Keratinocyte (primary cell): ENCODE measurements at regions not wholly inside any gene's neighbourhood (a gene's known extent, or its start where the extent isn't known, plus 50 kb on each side); places are given as distances from the start of the nearest gene placed in this dataset.
A peak's percentile ranks its signal among the peaks of the same experiment; 100 is the strongest.

Experiments
- DNase-seq: peaks from one replicate; pipeline ENCODE4 v3.0.0-alpha.2; 2011; ENCODE audit warnings: low read depth, missing footprints, low spot score
- FAIRE-seq: peaks from 2 replicates; lab custom pipeline; 2011; peaks lifted over from hg19 to GRCh38; lab: Jason Lieb, UNC
- H2AFZ ChIP-seq: 2 replicates; pipeline ENCODE4 v1.6.0; 2012; ENCODE audit warnings: low read length, control low read depth, inconsistent platforms; ENCODE audit not compliant: control insufficient read depth
- H3K27ac ChIP-seq: 2 replicates; pipeline ENCODE4 v1.5.1; 2011; ENCODE audit warnings: low read length; ENCODE audit not compliant: control insufficient read depth, insufficient read depth
- H3K27me3 ChIP-seq: 3 replicates; pipeline ENCODE4 v1.6.0; 2011; ENCODE audit warnings: low read length; ENCODE audit not compliant: control insufficient read depth, insufficient read depth; ENCODE audit errors: extremely low read depth
- H3K36me3 ChIP-seq, 2 experiments: 2 replicates in 1 of 2; 3 replicates in 1 of 2; pipeline ENCODE4 v1.5.1; 2011; ENCODE audit warnings: low read length in 2 of 2, mild to moderate bottlenecking in 1 of 2; ENCODE audit not compliant: control insufficient read depth in 2 of 2, insufficient read depth in 2 of 2; ENCODE audit errors: extremely low read depth in 1 of 2
- H3K4me1 ChIP-seq: 3 replicates; pipeline ENCODE4 v1.5.1; 2011; ENCODE audit warnings: low read length; ENCODE audit not compliant: control insufficient read depth, insufficient read depth; ENCODE audit errors: extremely low read depth
- H3K4me2 ChIP-seq: 3 replicates; pipeline ENCODE4 v1.6.0; 2011; ENCODE audit warnings: low read depth, low read length; ENCODE audit not compliant: control insufficient read depth, insufficient read depth; ENCODE audit errors: extremely low read depth
- H3K4me3 ChIP-seq, 3 experiments: fragments of 200-600 bp in 1 of 3; sonication (generic) in 1 of 3; 2 replicates in 2 of 3; 3 replicates in 1 of 3; pipeline ENCODE4 v1.5.1; 2011 to 2016; ENCODE audit warnings: low read length in 3 of 3, mild to moderate bottlenecking in 3 of 3, control low read depth in 2 of 3, inconsistent platforms in 1 of 3, low read depth in 1 of 3, mixed read lengths in 1 of 3, mixed run types in 1 of 3, moderate library complexity in 1 of 3; ENCODE audit not compliant: control insufficient read depth in 2 of 3, insufficient read depth in 2 of 3; ENCODE audit errors: extremely low read depth in 1 of 3
- H3K79me2 ChIP-seq: 2 replicates; pipeline ENCODE4 v1.6.0; 2012; ENCODE audit warnings: low read length; ENCODE audit not compliant: control insufficient read depth, insufficient read depth
- H3K9ac ChIP-seq: 3 replicates; pipeline ENCODE4 v1.6.0; 2011; ENCODE audit warnings: low read length; ENCODE audit not compliant: control insufficient read depth, insufficient read depth; ENCODE audit errors: extremely low read depth
- H3K9me1 ChIP-seq: 3 replicates; pipeline ENCODE4 v1.6.0; 2011; ENCODE audit warnings: low read length; ENCODE audit not compliant: control insufficient read depth, insufficient read depth; ENCODE audit errors: extremely low read depth
- H3K9me3 ChIP-seq: 2 replicates; pipeline ENCODE4 v1.5.1; 2012; ENCODE audit warnings: low read depth, low read length; ENCODE audit not compliant: control insufficient read depth
- H4K20me1 ChIP-seq: 3 replicates; pipeline ENCODE4 v1.6.0; 2011; ENCODE audit warnings: low read length; ENCODE audit not compliant: control insufficient read depth, insufficient read depth; ENCODE audit errors: extremely low read depth
- EZH2 ChIP-seq: IDR thresholded peaks from one replicate; pipeline ENCODE4 v1.6.1; 2012; ENCODE audit warnings: inconsistent platforms, mild to moderate bottlenecking, low read length, moderate library complexity
- dilution Hi-C: fragments of 300-500 bp; cut with MboI; formaldehyde crosslinking; loops from one replicate; pipeline ENCODE4 v1.7.0; 2020; ENCODE audit warnings: low sequenced_read_pairs; ENCODE audit not compliant: extremely low pct_ligation_motif_present
- TF ChIP-seq, protein P1 (sequence below), 3 experiments: IDR thresholded peaks in 1 of 3; conservative IDR thresholded peaks in 1 of 3; optimal IDR thresholded peaks in 1 of 3; 2 replicates in 2 of 3; 3 replicates in 1 of 3; pipeline versions ENCODE3 to v1.5.1; 2011; ENCODE audit warnings: low read length in 3 of 3, mild to moderate bottlenecking in 3 of 3, moderate library complexity in 2 of 3, control low read depth in 1 of 3, inconsistent platforms in 1 of 3; ENCODE audit not compliant: insufficient read depth in 2 of 3; ENCODE audit errors: extremely low read depth in 1 of 3

- H2AFZ ChIP-seq, result no peak overlapping the region
- no peaks in the 10 kb centered on the region for H3K36me3 ChIP-seq
- no peak overlapping the region for H3K4me2 ChIP-seq
- no peaks in the 10 kb centered on the region for H3K9me3 ChIP-seq
- no peak overlapping the region for H3K27ac ChIP-seq
- no peak overlapping the region for H3K4me3 ChIP-seq
- no peak for TF ChIP-seq EZH2
- TF ChIP-seq, protein P1, sequence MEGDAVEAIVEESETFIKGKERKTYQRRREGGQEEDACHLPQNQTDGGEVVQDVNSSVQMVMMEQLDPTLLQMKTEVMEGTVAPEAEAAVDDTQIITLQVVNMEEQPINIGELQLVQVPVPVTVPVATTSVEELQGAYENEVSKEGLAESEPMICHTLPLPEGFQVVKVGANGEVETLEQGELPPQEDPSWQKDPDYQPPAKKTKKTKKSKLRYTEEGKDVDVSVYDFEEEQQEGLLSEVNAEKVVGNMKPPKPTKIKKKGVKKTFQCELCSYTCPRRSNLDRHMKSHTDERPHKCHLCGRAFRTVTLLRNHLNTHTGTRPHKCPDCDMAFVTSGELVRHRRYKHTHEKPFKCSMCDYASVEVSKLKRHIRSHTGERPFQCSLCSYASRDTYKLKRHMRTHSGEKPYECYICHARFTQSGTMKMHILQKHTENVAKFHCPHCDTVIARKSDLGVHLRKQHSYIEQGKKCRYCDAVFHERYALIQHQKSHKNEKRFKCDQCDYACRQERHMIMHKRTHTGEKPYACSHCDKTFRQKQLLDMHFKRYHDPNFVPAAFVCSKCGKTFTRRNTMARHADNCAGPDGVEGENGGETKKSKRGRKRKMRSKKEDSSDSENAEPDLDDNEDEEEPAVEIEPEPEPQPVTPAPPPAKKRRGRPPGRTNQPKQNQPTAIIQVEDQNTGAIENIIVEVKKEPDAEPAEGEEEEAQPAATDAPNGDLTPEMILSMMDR (optimal IDR thresholded peaks at IDR 0.05 in 1 of 3, IDR thresholded peaks at IDR 0.05 in 1 of 3, conservative IDR thresholded peaks at IDR 0.05 in 1 of 3; ENCODE audit: extremely low read depth in 1 of 3, insufficient read depth in 2 of 3, low read length in 3 of 3), result no peak
- DNase-seq (no peak), FAIRE-seq (no peak)
- no peak overlapping the region for H3K9ac ChIP-seq
- H3K27me3 ChIP-seq, result no peaks in the 10 kb centered on the region
- no peaks in the 10 kb centered on the region for H3K9me1 ChIP-seq
- H3K4me1 ChIP-seq, result no peaks in the 10 kb centered on the region
- H3K79me2 ChIP-seq, result no peaks in the 10 kb centered on the region
- no peaks in the 10 kb centered on the region for H4K20me1 ChIP-seq
- dilution Hi-C loops, result no loop called here
Measured at GRCh38 chr1:173268261-173268660, 61.1 kb upstream of the TNFSF4 start.

DNA sequence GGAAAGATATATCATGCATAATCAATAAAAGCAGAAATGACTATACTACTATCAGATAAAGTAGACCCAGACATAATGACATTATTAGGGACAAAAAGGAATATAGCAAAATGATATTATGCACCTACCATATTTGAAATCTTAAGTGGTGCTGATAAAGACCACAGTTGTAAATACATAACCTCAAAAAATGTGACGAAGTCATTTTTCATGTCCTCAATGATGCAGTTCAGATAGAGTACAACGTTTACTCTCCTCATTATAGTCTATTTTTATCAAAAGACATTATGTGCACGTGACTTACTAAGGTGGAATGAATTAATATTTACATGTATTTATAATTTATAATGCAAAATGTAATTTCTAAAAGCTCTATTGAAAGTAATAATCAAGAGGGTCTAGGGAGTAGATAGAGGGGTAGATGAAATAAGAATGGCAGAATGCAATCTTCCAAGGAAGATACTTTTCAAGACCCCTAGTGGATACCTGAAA, 61.7 kb upstream of the TNFSF4 start:
- Histone ChIP-seq H3K9me3 (no peaks in the 10 kb centered on the region), H2AFZ (no peak overlapping the region), H3K79me2 (no peaks in the 10 kb centered on the region), H3K4me2 (no peak overlapping the region), H3K36me3 (no peaks in the 10 kb centered on the region), H3K9me1 (no peaks in the 10 kb centered on the region), H3K27ac (no peak overlapping the region), H3K4me1 (no peaks in the 10 kb centered on the region), H3K27me3 (no peaks in the 10 kb centered on the region), H4K20me1 (no peaks in the 10 kb centered on the region), H3K9ac (no peak overlapping the region), H3K4me3 (no peak overlapping the region)
- DNase-seq, result no peak
- TF ChIP-seq EZH2, result no peak
- no peak for FAIRE-seq
- dilution Hi-C loops, result no loop called here

GRCh38 chr1:173269490-173270230, 62.5 kb upstream of the TNFSF4 start:
- no peak overlapping the region for H3K4me3 ChIP-seq
- H3K27ac ChIP-seq, result no peak overlapping the region
- dilution Hi-C loops, result no loop called here
- no peaks in the 10 kb centered on the region for H3K79me2 ChIP-seq
- no peaks in the 10 kb centered on the region for H3K9me3 ChIP-seq
- peak overlapping the region; percentile 3 for H3K4me2 ChIP-seq
- no peaks in the 10 kb centered on the region for H3K36me3 ChIP-seq
- DNase-seq (no peak), FAIRE-seq (peak; percentile 60)
- no peaks in the 10 kb centered on the region for H3K9me1 ChIP-seq
- H3K9ac ChIP-seq, result no peak overlapping the region
- no peaks in the 10 kb centered on the region for H3K4me1 ChIP-seq
- H3K27me3 ChIP-seq, result no peaks in the 10 kb centered on the region
- H2AFZ ChIP-seq, result no peak overlapping the region
- no peaks in the 10 kb centered on the region for H4K20me1 ChIP-seq
- TF ChIP-seq, protein P1 (optimal IDR thresholded peaks at IDR 0.05 in 1 of 3, IDR thresholded peaks at IDR 0.05 in 1 of 3, conservative IDR thresholded peaks at IDR 0.05 in 1 of 3; ENCODE audit: extremely low read depth in 1 of 3, insufficient read depth in 2 of 3, low read length in 3 of 3), result no peak
- TF ChIP-seq EZH2, result no peak
